GM12873 (cell line): ENCODE measurements at regions not wholly inside any gene's neighbourhood (a gene's known extent, or its start where the extent isn't known, plus 50 kb on each side); places are given as distances from the start of the nearest gene placed in this dataset.

ENCODE experiments used
- TF ChIP-seq, protein P1 (sequence below): IDR thresholded peaks from 2 replicates; pipeline ENCODE4 v1.5.1; 2012; ENCODE audit warnings: low read depth, mild to moderate bottlenecking, moderate library complexity, low read length, control low read depth; ENCODE audit not compliant: insufficient read depth; ENCODE audit errors: missing control alignments

DNA sequence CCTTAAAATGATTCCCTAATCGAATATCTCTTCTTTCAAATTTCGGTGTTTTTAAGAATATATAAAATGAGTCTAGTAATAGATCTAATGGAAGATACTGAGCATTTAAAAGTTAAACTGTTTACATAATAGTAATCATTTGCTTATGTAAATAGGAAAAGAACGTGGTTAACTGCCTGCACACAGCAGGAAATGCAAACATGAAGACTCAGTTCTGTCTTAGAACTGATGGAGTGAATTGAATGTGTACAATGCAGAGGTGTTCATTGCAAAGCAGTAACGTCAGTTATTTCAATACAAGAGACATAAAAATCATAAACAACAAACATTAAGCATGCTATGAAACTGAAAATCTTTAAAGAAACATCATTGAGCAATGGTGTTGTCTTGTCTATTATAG lies 359.4 kb upstream of the ADAMTS5 start:
- TF ChIP-seq, protein P1, sequence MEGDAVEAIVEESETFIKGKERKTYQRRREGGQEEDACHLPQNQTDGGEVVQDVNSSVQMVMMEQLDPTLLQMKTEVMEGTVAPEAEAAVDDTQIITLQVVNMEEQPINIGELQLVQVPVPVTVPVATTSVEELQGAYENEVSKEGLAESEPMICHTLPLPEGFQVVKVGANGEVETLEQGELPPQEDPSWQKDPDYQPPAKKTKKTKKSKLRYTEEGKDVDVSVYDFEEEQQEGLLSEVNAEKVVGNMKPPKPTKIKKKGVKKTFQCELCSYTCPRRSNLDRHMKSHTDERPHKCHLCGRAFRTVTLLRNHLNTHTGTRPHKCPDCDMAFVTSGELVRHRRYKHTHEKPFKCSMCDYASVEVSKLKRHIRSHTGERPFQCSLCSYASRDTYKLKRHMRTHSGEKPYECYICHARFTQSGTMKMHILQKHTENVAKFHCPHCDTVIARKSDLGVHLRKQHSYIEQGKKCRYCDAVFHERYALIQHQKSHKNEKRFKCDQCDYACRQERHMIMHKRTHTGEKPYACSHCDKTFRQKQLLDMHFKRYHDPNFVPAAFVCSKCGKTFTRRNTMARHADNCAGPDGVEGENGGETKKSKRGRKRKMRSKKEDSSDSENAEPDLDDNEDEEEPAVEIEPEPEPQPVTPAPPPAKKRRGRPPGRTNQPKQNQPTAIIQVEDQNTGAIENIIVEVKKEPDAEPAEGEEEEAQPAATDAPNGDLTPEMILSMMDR, result no peak

DNA sequence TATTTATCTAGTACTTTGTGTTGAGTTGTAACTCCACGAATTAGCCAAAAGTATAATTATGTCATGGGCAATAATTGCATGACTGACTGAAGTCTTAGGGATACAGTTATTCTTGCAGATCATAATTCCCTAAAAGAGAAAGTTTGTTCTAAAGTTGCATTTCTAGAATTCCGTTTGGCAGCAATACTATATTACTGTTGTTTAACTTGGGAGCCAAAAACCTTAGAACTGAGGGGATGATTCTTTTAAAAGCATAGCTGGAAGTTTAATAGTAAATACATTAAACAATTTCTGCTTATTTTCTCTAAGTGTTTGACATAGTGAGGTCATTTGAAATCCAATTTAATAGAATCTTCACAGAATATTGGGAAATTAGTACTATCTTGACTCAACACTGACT lies 356.4 kb upstream of the ADAMTS5 start:
- TF ChIP-seq, protein P1, result no peak

DNA sequence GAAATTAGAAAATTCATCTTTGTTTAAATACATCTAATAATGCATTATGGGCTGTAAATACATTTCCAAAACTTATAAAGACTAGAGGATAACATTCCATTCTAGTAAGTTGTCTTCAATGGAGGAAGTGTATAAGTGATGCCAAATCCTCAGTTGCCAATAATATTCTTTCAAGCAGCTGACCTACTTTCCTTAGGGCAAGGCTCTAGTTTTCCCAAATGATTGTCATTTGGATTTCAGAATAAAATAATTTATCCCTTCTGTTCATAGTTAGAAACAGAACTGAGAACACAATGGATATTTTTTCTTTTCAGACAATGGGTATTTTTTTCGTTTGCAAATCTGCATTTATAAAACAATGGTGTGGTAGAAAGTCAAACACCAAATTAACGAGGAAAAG lies 354.9 kb upstream of the ADAMTS5 start:
- TF ChIP-seq, protein P1, result no peak

DNA sequence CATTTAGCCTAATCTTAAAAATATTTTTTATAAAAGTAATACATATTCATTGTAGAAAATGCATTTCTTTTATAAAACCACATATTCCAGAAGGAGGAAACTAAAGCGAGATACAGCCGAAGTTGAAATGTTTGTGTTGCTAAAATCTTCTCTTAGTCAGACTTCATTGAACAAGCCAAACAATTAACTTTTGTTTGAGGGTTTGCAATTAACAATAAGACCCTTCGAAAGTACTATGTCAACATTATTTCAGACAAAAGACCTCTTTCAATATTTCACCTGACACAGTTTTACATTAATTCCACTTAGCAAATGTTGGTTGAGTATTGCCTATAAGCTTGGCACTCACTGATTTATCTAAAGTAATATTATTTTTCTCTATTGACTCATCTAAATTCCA lies 354.0 kb upstream of the ADAMTS5 start:
- TF ChIP-seq, protein P1, result no peak

DNA sequence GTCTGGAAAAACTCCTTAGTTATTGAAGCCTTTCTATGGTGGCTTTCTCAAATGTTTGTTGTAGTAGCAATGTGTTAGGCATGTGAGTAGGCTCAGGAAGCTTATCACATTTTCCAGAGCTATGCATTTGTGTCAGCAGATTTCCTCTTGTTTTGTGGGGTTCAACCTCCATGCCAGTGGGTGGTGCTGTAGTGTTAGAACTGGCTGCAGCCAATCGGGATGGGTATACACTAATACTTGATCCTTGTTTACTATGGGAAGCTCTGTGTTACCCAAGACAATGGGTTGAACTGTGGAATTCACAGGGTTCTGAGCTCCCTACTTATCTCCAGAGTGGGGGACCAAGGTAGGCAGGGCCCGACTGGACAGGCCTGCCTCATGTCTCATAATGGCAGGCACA lies 348.5 kb upstream of the ADAMTS5 start:
- TF ChIP-seq, protein P1, result no peak

DNA sequence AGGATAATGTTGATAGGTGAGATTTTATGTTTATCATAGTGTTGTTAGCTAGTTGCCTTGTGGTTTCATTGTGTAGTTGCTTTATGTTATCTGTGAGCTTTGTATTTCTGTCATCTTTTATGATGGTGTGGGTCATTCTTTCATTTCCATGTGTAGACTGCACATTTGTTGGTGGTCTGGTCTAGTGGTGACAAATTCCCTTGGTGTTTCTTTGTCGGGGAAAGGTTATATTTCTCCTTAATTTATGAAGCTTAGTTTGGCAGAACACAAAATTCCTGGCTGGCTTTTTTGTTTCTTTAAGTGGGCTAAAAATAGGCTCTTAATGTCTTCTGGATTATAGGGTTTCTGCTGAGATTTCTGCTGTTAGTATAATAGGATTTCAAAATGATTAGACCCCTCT lies 347.2 kb upstream of the ADAMTS5 start:
- TF ChIP-seq, protein P1, result no peak

DNA sequence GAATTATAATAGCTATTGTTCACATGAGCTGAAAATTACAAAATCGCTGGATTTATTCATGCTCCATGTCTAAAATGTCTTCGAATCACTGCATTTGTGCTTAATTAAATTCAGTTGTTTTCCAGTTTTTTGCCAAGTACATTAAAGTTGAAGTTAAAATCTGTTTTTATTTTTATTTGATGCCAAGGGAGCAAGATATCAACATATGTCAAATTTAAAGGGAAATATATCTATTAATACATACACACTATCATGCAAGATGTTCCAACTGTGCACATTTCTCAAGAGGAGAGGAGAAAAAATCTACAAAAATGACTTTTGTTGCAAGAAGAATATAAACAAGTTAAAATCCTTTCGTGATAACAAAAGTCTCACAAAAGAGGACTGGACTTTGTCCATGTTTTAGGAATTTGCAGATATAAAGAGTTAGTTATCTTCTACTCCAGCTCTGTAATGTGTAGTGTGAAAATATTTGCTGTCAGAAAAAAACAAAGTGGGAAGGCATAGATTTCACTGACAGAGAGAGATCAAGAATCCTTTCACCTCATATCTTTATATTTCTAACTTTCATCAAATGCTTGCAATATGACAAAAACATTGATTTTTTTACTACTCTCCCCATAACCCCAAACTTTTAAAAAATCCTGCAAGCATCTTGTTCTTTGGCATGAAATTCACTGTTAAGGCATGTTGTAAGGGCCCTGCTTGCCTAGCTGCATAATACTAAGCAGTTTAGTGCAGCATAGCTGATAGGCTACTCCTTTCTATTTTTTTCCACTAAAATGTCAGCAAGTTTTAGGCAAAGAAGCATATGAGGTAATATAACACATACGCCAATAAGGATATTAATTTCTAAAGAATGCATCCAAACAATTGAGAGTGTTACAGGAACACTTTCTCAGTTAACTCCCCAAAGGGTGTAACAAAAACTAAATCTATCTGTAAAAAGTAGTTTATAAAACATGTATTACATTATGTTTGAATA lies 340.2 kb upstream of the ADAMTS5 start:
- TF ChIP-seq, protein P1, result no peak
